ENCODE measurements at regions not wholly inside any gene's neighbourhood (a gene's known extent, or its start where the extent isn't known, plus 50 kb on each side); places are given as distances from the start of the nearest gene placed in this dataset.

- TF ChIP-seq ZBTB11 (CRISPR knock-in tag; IDR thresholded peaks at IDR 0.05) = no peak
- TF ChIP-seq HCFC1 (IDR thresholded peaks at IDR 0.05; ENCODE audit: low read length) = no peak
- no peak for TF ChIP-seq MXI1 (IDR thresholded peaks at IDR 0.05; ENCODE audit: low read depth, low read length)
- TF ChIP-seq BMI1 (IDR thresholded peaks at IDR 0.05; ENCODE audit: borderline replicate concordance) = no peak
- TF ChIP-seq POU2F2 (IDR thresholded peaks at IDR 0.05; ENCODE audit: borderline replicate concordance, low read depth, low read length) = no peak
- no peak for TF ChIP-seq RFX5 (IDR thresholded peaks at IDR 0.05; ENCODE audit: low read depth, low read length)
- no peak for TF ChIP-seq TCF12 (IDR thresholded peaks at IDR 0.05; ENCODE audit: low read depth, low read length)
- TF ChIP-seq ATF7 (IDR thresholded peaks at IDR 0.05; ENCODE audit: low read depth) = 0 out of 2 replicates have a peak, but pooled peaks have one; percentile 39
- TF ChIP-seq CREM (IDR thresholded peaks at IDR 0.05; ENCODE audit: low read depth) = peak; percentile 54; the same call in 1 of the 2 replicates
- no peak for TF ChIP-seq ZBED1 (IDR thresholded peaks at IDR 0.05; ENCODE audit: borderline replicate concordance)
- TF ChIP-seq SREBF1 (IDR thresholded peaks at IDR 0.05; ENCODE audit: low read length) = no peak
- TF ChIP-seq, protein P1, sequence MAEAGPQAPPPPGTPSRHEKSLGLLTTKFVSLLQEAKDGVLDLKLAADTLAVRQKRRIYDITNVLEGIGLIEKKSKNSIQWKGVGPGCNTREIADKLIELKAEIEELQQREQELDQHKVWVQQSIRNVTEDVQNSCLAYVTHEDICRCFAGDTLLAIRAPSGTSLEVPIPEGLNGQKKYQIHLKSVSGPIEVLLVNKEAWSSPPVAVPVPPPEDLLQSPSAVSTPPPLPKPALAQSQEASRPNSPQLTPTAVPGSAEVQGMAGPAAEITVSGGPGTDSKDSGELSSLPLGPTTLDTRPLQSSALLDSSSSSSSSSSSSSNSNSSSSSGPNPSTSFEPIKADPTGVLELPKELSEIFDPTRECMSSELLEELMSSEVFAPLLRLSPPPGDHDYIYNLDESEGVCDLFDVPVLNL (IDR thresholded peaks at IDR 0.05; ENCODE audit: low read depth, low read length) = no peak
- TF ChIP-seq ZZZ3 (IDR thresholded peaks at IDR 0.05; ENCODE audit: control insufficient read depth, insufficient read length, low read depth) = no peak
- TF ChIP-seq KLF5 (IDR thresholded peaks at IDR 0.05; ENCODE audit: partially characterized antibody) = no peak
- TF ChIP-seq EED (IDR thresholded peaks at IDR 0.05; ENCODE audit: low read depth) = peak; percentile 54; the same call in 1 of the 2 replicates
- no peak for TF ChIP-seq CBX3 (IDR thresholded peaks at IDR 0.05; ENCODE audit: borderline replicate concordance, low read depth)
- TF ChIP-seq NR2C1 (IDR thresholded peaks at IDR 0.05) = no peak
- TF ChIP-seq SMAD1 (IDR thresholded peaks at IDR 0.05; ENCODE audit: low read depth, partially characterized antibody) = no peak
- TF ChIP-seq SRF (IDR thresholded peaks at IDR 0.05; ENCODE audit: low read depth in 2 of 2, low read length in 2 of 2) = no peak
- TF ChIP-seq RCOR1 (conservative IDR thresholded peaks at IDR 0.05; ENCODE audit: low read depth, low read length) = no peak
- 0 out of 2 replicates have a peak, but pooled peaks have one; percentile 35 for TF ChIP-seq CREB1 (IDR thresholded peaks at IDR 0.05; ENCODE audit: low read depth)
- TF ChIP-seq SKIL (IDR thresholded peaks at IDR 0.05; ENCODE audit: low read depth, poor library complexity, severe bottlenecking) = no peak
- TF ChIP-seq SREBF2 (IDR thresholded peaks at IDR 0.05; ENCODE audit: low read length) = no peak
- no peak for TF ChIP-seq NFYB (IDR thresholded peaks at IDR 0.05; ENCODE audit: insufficient read depth, low read depth, low read length)
- TF ChIP-seq IKZF2 (IDR thresholded peaks at IDR 0.05) = peak; percentile 29 to 42; a peak in 1 of 4 replicates
Observed at GRCh38 chr14:22333422-22334274, 255.4 kb downstream of the DAD1 start (continued).
